ENCODE measurements at regions not wholly inside any gene's neighbourhood (a gene's known extent, or its start where the extent isn't known, plus 50 kb on each side); places are given as distances from the start of the nearest gene placed in this dataset.

GRCh38 chr4:174041555-174042105 lies 241.8 kb downstream of the FBXO8 start:
- TF ChIP-seq CTCF (IDR thresholded peaks at IDR 0.05; ENCODE audit: insufficient read depth, low read length, missing control alignments) = no peak

GRCh38 chr4:174040287-174040686 lies 243.2 kb downstream of the FBXO8 start:
- H3K4me3 ChIP-seq (ENCODE audit: low read depth, low read length) = no peak overlapping the region
- CTCF ChIA-PET = no interaction called here
- no peak for DNase-seq (ENCODE audit: low read depth, low spot score)
- no peak for TF ChIP-seq CTCF (IDR thresholded peaks at IDR 0.05; ENCODE audit: insufficient read depth, low read length, missing control alignments)
- POLR2A ChIA-PET = no interaction called here

More at GRCh38 chr4:174041555-174042105, 241.8 kb downstream of the FBXO8 start:
- POLR2A ChIA-PET = no interaction called here
- no peak overlapping the region for H3K4me3 ChIP-seq (ENCODE audit: low read depth, low read length)
- CTCF ChIA-PET = no interaction called here
- no peak for DNase-seq (ENCODE audit: low read depth, low spot score)

GRCh38 chr4:174038481-174038880 lies 245.0 kb downstream of the FBXO8 start:
- no peak overlapping the region for H3K4me3 ChIP-seq (ENCODE audit: low read depth, low read length)
- TF ChIP-seq CTCF (IDR thresholded peaks at IDR 0.05; ENCODE audit: insufficient read depth, low read length, missing control alignments) = no peak
- POLR2A ChIA-PET = no interaction called here
- CTCF ChIA-PET = no interaction called here
- no peak for DNase-seq (ENCODE audit: low read depth, low spot score)

- H3K4me3 ChIP-seq (ENCODE audit: low read depth, low read length) = no peak overlapping the region
- TF ChIP-seq CTCF (IDR thresholded peaks at IDR 0.05; ENCODE audit: insufficient read depth, low read length, missing control alignments) = no peak
- no peak for DNase-seq (ENCODE audit: low read depth, low spot score)
- POLR2A ChIA-PET = no interaction called here
- CTCF ChIA-PET = no interaction called here
Observed at GRCh38 chr4:174037631-174038030, 245.8 kb downstream of the FBXO8 start.

GRCh38 chr4:174037049-174037448 lies 246.4 kb downstream of the FBXO8 start:
- TF ChIP-seq CTCF (IDR thresholded peaks at IDR 0.05; ENCODE audit: insufficient read depth, low read length, missing control alignments) = no peak
- DNase-seq (ENCODE audit: low read depth, low spot score) = no peak
- CTCF ChIA-PET = no interaction called here
- H3K4me3 ChIP-seq (ENCODE audit: low read depth, low read length) = no peak overlapping the region
- POLR2A ChIA-PET = no interaction called here

GRCh38 chr4:174036576-174036975 lies 246.9 kb downstream of the FBXO8 start:
- TF ChIP-seq CTCF (IDR thresholded peaks at IDR 0.05; ENCODE audit: insufficient read depth, low read length, missing control alignments) = no peak
- ChIA-PET POLR2A (no interaction called here), CTCF (interaction anchor here (1.6 kb wide), 1 partner anchor 531 kb away, joined by 5 read pairs; no protein-coding TSS in a partner anchor)
- no peak overlapping the region for H3K4me3 ChIP-seq (ENCODE audit: low read depth, low read length)
- DNase-seq (ENCODE audit: low read depth, low spot score) = no peak

Data from AG04449 (cell line).